ENCODE measurements at regions not wholly inside any gene's neighbourhood (a gene's known extent, or its start where the extent isn't known, plus 50 kb on each side); places are given as distances from the start of the nearest gene placed in this dataset.
"Not testable (repeated sequence)": the region's sequence is repeated elsewhere in the genome, so short reads cannot be mapped to it uniquely, and the experiment has no call there.

DNA sequence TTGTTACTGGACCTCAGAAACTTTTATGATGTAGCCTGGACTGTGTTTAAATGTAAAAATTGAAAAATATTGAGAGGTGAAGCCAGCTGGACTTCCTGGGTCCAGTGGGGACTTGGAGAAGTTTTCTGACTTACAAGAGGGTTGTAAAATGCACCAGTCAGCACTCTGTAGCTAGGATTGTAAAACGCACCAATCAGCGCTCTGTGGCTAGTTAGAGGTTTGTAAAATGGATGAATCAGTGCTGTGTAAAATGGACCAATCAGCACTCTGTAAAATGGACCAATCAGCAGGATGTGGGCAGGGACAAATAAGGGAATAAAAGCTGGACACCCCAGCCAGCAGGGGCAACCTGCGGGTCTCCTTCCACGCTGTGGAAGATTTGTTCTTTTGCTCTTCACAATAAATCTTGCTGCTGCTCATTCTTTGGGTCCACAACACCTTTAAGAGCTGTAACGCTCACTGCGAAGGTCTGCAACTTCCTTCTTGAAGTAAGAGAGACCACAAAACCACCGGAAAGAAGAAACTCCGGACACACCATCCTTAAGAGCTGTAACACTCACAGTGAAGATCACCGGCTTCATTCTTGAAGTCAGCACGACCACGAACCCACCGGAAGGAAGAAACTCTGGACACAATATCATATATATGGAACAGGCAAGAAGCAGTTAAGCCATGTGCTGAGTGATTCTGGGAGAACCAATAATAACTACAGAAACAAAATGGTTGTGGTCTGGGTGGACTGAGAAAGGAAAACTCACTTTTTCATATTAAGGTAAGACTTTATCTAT, 201.3 kb downstream of the GABRG2 start:
- no peak overlapping the region for H3K4me3 ChIP-seq (ENCODE audit: low read length)
- no peak for DNase-seq
- H3K9me3 ChIP-seq (ENCODE audit: control insufficient read depth, low read length) = no peaks in the 10 kb centered on the region
- 84% methylated on average over 12 of the region's 12 CpGs for WGBS
- no peaks in the 10 kb centered on the region for H3K27me3 ChIP-seq (ENCODE audit: control insufficient read depth, insufficient read depth)
- no peak overlapping the region for H3K27ac ChIP-seq (ENCODE audit: low read length)
- no peaks in the 10 kb centered on the region for H3K4me1 ChIP-seq (ENCODE audit: control insufficient read depth, insufficient read depth, low read length)
- intact Hi-C loops (cut with DNase I) = no loop called here
- ATAC-seq = no peak

DNA sequence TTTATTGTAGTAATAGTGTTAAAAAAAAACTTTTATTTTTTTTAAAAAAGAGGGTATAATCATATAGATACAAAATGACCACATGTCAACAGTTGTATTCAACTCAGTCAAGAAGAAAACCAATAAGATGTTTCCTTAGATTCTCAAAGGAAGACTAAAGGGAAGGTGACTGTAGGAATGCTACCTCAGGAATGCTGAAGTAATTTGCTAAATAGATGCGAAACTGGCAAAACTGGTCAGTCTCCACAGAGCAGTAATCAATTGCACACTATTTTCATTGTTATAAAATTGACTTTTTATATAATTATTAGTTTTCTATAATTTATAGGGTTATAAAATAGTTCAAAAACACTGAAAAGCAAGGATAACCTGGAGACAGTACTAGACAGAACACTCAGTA, 204.8 kb downstream of the GABRG2 start:
- no peak overlapping the region for H3K27ac ChIP-seq (ENCODE audit: low read length)
- intact Hi-C loops (cut with DNase I) = no loop called here
- peaks cover 2% of the 10 kb centered on the region for H3K4me1 ChIP-seq (ENCODE audit: control insufficient read depth, insufficient read depth, low read length)
- DNase-seq (no peak), ATAC-seq (no peak)
- H3K27me3 ChIP-seq (ENCODE audit: control insufficient read depth, insufficient read depth) = no peaks in the 10 kb centered on the region
- no peaks in the 10 kb centered on the region for H3K9me3 ChIP-seq (ENCODE audit: control insufficient read depth, low read length)
- no peak overlapping the region for H3K4me3 ChIP-seq (ENCODE audit: low read length)
- WGBS = 84% methylated on average over 1 of the region's 1 CpG

DNA sequence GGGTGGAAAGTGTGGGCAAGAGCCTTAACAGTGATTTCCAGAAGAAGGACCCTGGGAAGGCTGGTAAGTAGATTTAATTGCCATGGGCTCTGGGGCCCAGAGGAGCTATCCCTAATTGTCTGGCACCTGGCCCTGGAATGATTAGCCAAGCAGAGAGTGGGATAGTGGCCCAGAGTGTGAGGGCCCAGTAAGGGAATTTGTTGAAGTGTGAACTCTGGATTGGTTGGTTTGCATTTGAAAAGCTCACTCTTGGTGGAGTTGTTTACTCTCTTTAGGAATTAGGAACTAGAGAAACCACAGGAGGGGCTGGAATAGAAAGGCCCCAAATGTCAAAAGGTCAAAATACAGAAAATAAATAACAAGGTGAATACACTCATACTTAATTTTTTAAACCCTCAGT, 207.1 kb downstream of the GABRG2 start:
- peaks cover 2% of the 10 kb centered on the region for H3K4me1 ChIP-seq (ENCODE audit: control insufficient read depth, insufficient read depth, low read length)
- no peaks in the 10 kb centered on the region for H3K9me3 ChIP-seq (ENCODE audit: control insufficient read depth, low read length)
- no peaks in the 10 kb centered on the region for H3K27me3 ChIP-seq (ENCODE audit: control insufficient read depth, insufficient read depth)
- H3K27ac ChIP-seq (ENCODE audit: low read length) = no peak overlapping the region
- peak in 1 of 3 donors; percentile 55 for DNase-seq
- no peak overlapping the region for H3K4me3 ChIP-seq (ENCODE audit: low read length)
- peak in 1 of 2 donors; percentile 75 for ATAC-seq
- intact Hi-C loops (cut with DNase I) = no loop called here

DNA sequence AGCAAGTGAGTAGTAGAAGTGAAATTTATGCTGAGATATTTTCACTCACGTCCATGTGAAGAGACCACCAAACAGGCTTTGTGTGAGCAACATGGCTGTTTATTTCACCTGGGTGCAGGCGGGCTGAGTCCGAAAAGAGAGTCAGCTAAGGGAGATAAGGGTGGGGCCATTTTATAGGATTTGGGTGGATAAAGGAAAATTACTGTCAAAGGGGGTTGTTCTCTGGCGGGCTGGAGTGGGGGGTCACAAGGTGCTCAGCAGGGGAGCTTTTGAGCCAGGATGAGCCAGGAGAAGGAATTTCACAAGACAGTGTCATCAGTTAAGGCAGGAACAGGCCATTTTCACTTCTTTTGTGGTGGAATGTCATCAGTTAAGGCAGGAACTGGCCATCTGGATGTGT, 207.8 kb downstream of the GABRG2 start:
- H3K27ac ChIP-seq (ENCODE audit: low read length); intact Hi-C loops (cut with DNase I); H3K4me1 ChIP-seq (ENCODE audit: control insufficient read depth, insufficient read depth, low read length); H3K9me3 ChIP-seq (ENCODE audit: control insufficient read depth, low read length); H3K27me3 ChIP-seq (ENCODE audit: control insufficient read depth, insufficient read depth); H3K4me3 ChIP-seq (ENCODE audit: low read length); DNase-seq; ATAC-seq: not testable (repeated sequence)
- 78% methylated on average over 4 of the region's 4 CpGs for WGBS

DNA sequence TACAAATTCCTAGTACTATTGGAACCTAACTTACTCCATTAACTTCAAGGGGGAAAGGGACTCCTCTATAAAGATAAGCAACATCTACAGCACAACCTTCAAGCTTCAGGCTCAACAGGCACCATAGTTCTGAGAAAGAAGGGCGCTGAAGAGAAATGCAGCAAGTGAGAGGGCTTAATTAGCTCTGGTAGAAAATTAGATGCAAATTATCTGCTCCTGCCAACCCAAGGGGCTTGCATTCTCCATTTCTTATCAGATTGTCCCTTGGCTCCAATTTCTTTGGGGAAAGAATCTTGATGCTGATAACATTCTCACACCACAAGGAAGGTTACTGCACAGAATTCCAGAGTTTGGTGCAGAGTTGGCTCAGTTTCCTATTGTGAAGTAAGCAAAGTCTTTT, 214.6 kb downstream of the GABRG2 start:
- no peak for ATAC-seq
- intact Hi-C loops (cut with DNase I) = no loop called here
- DNase-seq = no peak
- Histone ChIP-seq H3K9me3 (ENCODE audit: control insufficient read depth, low read length) (no peaks in the 10 kb centered on the region), H3K27ac (ENCODE audit: low read length) (no peak overlapping the region), H3K4me1 (ENCODE audit: control insufficient read depth, insufficient read depth, low read length) (no peaks in the 10 kb centered on the region), H3K4me3 (ENCODE audit: low read length) (no peak overlapping the region), H3K27me3 (ENCODE audit: control insufficient read depth, insufficient read depth) (no peaks in the 10 kb centered on the region)
- 77% methylated on average over 1 of the region's 1 CpG for WGBS

DNA sequence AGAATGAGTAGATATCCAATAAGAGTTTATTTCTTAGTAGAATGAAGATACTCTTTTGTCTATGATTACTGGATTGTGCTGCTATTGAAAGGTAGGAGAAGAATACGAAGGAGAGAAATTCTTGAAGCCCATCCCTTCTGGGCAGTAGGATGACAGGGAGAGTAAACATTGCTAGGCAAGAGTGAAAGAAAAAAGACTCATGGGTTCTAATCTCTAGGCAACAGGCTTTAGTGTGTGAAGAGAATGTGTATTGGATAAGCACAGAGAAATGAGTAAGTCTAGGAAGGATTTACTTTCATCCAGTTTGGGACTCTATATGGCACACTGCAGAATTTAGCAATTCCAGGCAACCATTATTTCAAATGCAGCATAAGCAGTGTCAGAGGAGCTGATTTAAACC, 216.0 kb downstream of the GABRG2 start:
- ATAC-seq = no peak
- no peaks in the 10 kb centered on the region for H3K9me3 ChIP-seq (ENCODE audit: control insufficient read depth, low read length)
- DNase-seq = no peak
- no peak overlapping the region for H3K4me3 ChIP-seq (ENCODE audit: low read length)
- no peaks in the 10 kb centered on the region for H3K27me3 ChIP-seq (ENCODE audit: control insufficient read depth, insufficient read depth)
- no peaks in the 10 kb centered on the region for H3K4me1 ChIP-seq (ENCODE audit: control insufficient read depth, insufficient read depth, low read length)
- H3K27ac ChIP-seq (ENCODE audit: low read length) = no peak overlapping the region
- intact Hi-C loops (cut with DNase I) = no loop called here
- WGBS = 2% methylated on average over 1 of the region's 1 CpG

DNA sequence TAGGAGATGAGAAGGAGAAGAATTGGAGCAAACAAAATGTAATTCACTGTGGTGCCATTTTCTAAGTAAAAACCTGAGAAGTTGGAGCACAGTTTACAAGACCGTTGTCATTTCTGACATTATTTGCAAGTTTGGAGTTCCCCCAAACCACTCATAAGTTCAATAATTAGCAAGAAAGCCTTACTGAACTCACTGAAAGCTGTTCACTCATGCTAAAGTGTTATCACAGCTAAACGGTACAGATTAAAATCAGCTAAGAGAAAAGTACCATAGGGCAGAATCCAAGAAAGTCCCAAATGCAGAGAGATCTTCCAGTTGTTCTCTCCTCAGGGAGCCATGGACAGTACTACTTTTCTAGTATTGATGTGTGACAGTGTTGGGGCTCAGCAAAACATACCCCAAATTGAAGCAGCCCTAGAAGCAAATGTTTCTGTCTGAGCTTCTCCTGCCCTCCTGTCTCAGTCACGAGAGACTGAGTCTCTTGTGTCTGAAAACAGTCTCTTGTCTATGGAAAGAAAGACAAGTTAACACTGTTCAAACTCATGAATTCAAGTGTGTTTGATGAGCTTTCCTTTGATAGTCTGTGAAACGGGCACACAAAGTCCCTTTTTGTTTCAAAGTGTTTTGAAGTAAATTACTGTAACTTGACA, 221.2 kb downstream of the GABRG2 start:
- no peak for ATAC-seq
- intact Hi-C loops (cut with DNase I) = no loop called here

DNA sequence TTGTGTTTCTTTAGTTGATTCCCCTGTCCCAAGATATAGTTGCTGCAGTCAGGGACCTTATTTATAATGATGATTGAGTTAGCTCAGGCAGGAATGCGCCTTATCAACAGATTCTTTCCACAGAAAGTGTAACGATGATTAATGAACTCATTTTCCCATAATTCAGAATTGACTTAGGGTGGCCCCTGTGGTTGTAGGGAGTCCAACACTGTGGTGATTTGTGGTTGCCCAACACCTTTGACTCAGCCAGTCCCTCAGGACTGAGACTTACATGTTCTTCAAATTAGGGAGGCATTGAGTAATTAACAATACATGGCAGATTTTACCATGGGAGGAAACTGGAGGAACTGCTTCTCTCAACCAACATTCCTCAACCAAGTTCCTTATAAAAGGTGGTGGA, 221.9 kb downstream of the GABRG2 start:
- Histone ChIP-seq H3K9me3 (ENCODE audit: control insufficient read depth, low read length) (no peaks in the 10 kb centered on the region), H3K4me1 (ENCODE audit: control insufficient read depth, insufficient read depth, low read length) (no peaks in the 10 kb centered on the region), H3K4me3 (ENCODE audit: low read length) (no peak overlapping the region), H3K27me3 (ENCODE audit: control insufficient read depth, insufficient read depth) (no peaks in the 10 kb centered on the region), H3K27ac (ENCODE audit: low read length) (no peak overlapping the region)
- intact Hi-C loops (cut with DNase I) = no loop called here
- 16% methylated on average over 2 of the region's 2 CpGs for WGBS
- ATAC-seq = no peak
- DNase-seq = no peak

More for the DNA sequence above, 221.2 kb downstream of the GABRG2 start:
- DNase-seq = no peak
- Histone ChIP-seq H3K27me3 (ENCODE audit: control insufficient read depth, insufficient read depth) (no peaks in the 10 kb centered on the region), H3K9me3 (ENCODE audit: control insufficient read depth, low read length) (no peaks in the 10 kb centered on the region), H3K4me1 (ENCODE audit: control insufficient read depth, insufficient read depth, low read length) (no peaks in the 10 kb centered on the region), H3K27ac (ENCODE audit: low read length) (no peak overlapping the region), H3K4me3 (ENCODE audit: low read length) (no peak overlapping the region)
- 39% methylated on average over 4 of the region's 4 CpGs for WGBS

DNA sequence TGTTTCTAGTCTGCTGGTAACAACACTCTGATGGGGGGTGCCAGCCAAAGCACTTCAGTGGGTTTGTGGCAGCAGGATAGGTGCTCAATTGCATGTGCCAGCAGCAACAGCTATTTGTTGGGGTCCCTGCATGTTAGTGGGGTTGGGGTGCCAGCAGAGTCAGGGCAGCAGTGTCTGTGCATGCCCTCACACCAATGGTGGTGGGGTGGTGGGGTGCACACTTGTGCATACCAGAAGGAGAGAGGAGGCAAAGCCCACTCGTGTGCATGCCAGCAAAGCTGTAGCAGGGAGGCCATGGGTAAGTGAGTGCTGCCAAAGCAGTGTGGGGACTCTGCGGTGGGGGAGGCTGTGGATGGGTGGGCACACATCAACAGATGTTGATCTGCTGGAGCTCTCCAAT, 232.2 kb downstream of the GABRG2 start:
- ATAC-seq (no peak), DNase-seq (no peak)
- no peak overlapping the region for H3K27ac ChIP-seq (ENCODE audit: low read length)
- WGBS = 76% methylated on average over 2 of the region's 2 CpGs
- no peaks in the 10 kb centered on the region for H3K27me3 ChIP-seq (ENCODE audit: control insufficient read depth, insufficient read depth)
- intact Hi-C loops (cut with DNase I) = no loop called here
- H3K4me3 ChIP-seq (ENCODE audit: low read length) = no peak overlapping the region
- no peaks in the 10 kb centered on the region for H3K9me3 ChIP-seq (ENCODE audit: control insufficient read depth, low read length)
- no peaks in the 10 kb centered on the region for H3K4me1 ChIP-seq (ENCODE audit: control insufficient read depth, insufficient read depth, low read length)

DNA sequence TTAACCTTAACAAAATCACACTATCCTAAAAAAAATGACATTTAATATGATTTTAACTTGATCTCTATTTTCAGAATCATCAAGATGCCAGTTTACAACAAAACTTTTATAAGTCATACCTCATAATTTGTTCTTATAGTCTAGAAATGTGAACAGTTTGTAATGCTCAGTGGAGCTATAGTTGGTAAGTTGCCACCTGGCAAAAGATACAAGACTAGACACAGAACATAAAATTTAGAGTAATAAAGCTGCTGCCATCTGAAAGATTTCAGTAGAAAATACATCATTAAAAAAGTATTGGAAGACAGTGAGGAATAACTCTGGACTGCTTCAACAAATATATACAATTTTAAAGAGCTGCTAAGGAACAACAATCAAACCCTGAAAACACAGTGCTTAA, 233.8 kb downstream of the GABRG2 start:
- Histone ChIP-seq H3K27ac (ENCODE audit: low read length) (no peak overlapping the region), H3K9me3 (ENCODE audit: control insufficient read depth, low read length) (no peaks in the 10 kb centered on the region), H3K4me3 (ENCODE audit: low read length) (no peak overlapping the region), H3K4me1 (ENCODE audit: control insufficient read depth, insufficient read depth, low read length) (no peaks in the 10 kb centered on the region), H3K27me3 (ENCODE audit: control insufficient read depth, insufficient read depth) (no peaks in the 10 kb centered on the region)
- DNase-seq (no peak), ATAC-seq (no peak)
- intact Hi-C loops (cut with DNase I) = no loop called here

DNA sequence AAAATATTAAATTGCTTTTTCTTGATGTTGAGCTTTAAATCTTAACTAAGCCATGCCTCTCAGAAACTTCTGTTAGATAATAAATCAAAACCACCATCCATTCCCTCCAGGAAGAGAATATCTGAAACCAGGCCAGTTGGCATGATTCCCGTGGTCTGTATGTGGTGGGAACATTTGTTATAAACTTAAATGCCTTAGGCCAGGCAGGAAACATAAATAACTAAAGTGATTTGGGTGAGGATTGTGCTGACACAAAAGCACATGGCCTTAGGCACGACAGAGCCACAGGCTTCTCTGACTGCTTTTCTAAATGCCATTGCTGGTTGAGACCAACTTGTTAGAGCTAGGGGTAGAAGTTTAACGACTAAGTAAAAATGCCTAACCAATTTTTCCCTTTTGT, 255.9 kb downstream of the GABRG2 start:
- no peak overlapping the region for H3K4me3 ChIP-seq (ENCODE audit: low read length)
- H3K27me3 ChIP-seq (ENCODE audit: control insufficient read depth, insufficient read depth) = no peaks in the 10 kb centered on the region
- ATAC-seq (no peak), DNase-seq (no peak)
- 30% methylated on average over 3 of the region's 3 CpGs for WGBS
- H3K4me1 ChIP-seq (ENCODE audit: control insufficient read depth, insufficient read depth, low read length) = no peaks in the 10 kb centered on the region
- H3K27ac ChIP-seq (ENCODE audit: low read length) = no peak overlapping the region
- no peaks in the 10 kb centered on the region for H3K9me3 ChIP-seq (ENCODE audit: control insufficient read depth, low read length)
- intact Hi-C loops (cut with DNase I) = no loop called here
